ENCODE measurements at regions not wholly inside any gene's neighbourhood (a gene's known extent, or its start where the extent isn't known, plus 50 kb on each side); places are given as distances from the start of the nearest gene placed in this dataset.

GRCh38 chr12:74285773-74286172, 251.9 kb upstream of the ATXN7L3B start:
- Histone ChIP-seq H3K9me3 (ENCODE audit: control insufficient read depth in 4 of 4, low read length in 3 of 4) (no peaks in the 10 kb centered on the region), H3K27me3 (ENCODE audit: control insufficient read depth in 4 of 4, insufficient read depth in 4 of 4, low read length in 3 of 4) (no peaks in the 10 kb centered on the region), H3K27ac (ENCODE audit: low read depth in 1 of 2, low read length in 2 of 2) (no peak overlapping the region), H3K4me1 (ENCODE audit: control insufficient read depth in 4 of 4, insufficient read depth in 4 of 4, low read length in 3 of 4) (no peaks in the 10 kb centered on the region), H3K9ac (ENCODE audit: low read depth in 1 of 2, low read length in 2 of 2) (no peak overlapping the region), H3K36me3 (ENCODE audit: control insufficient read depth in 4 of 4, insufficient read depth in 3 of 4, low read depth in 1 of 4, low read length in 3 of 4) (no peaks in the 10 kb centered on the region), H3K4me3 (ENCODE audit: low read depth in 1 of 3, low read length in 3 of 3) (no peak overlapping the region)
- 64% methylated on average over 2 of the region's 2 CpGs for WGBS
- no peak for TF ChIP-seq EGR1 (IDR thresholded peaks at IDR 0.05; ENCODE audit: low read depth in 2 of 2)
- no peak for TF ChIP-seq YY1 (IDR thresholded peaks at IDR 0.05)
- no peak for TF ChIP-seq RAD21 (IDR thresholded peaks at IDR 0.05)
- DNase-seq (ENCODE audit: low spot score): no peak

DNA sequence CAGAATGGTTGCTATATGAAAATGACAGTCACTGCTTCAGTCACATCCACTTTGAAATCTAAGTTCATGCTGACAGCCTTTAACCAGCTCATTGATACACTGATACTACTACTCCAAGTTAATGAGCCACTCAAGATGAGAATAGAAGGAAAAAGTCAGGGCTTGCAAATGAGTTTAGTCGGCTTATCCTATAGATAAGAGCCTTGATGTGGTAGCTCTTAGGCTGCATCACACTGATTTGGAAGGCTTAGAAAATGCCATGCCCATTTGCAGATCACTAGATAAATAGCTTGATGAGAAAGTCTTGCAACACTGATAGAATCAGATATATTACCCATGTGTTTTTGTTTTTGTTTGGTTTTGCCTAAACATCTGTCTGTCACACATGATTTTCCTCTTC, 251.4 kb upstream of the ATXN7L3B start:
- Histone ChIP-seq H3K4me3 (ENCODE audit: low read depth in 1 of 3, low read length in 3 of 3) (no peak overlapping the region), H3K9ac (ENCODE audit: low read depth in 1 of 2, low read length in 2 of 2) (no peak overlapping the region), H3K4me1 (ENCODE audit: control insufficient read depth in 4 of 4, insufficient read depth in 4 of 4, low read length in 3 of 4) (no peaks in the 10 kb centered on the region), H3K9me3 (ENCODE audit: control insufficient read depth in 4 of 4, low read length in 3 of 4) (no peaks in the 10 kb centered on the region), H3K27ac (ENCODE audit: low read depth in 1 of 2, low read length in 2 of 2) (no peak overlapping the region), H3K27me3 (ENCODE audit: control insufficient read depth in 4 of 4, insufficient read depth in 4 of 4, low read length in 3 of 4) (no peaks in the 10 kb centered on the region), H3K36me3 (ENCODE audit: control insufficient read depth in 4 of 4, insufficient read depth in 3 of 4, low read depth in 1 of 4, low read length in 3 of 4) (no peaks in the 10 kb centered on the region)
- WGBS: 18% methylated on average over 1 of the region's 1 CpG
- TF ChIP-seq FOXA2 (IDR thresholded peaks at IDR 0.05) (no peak), JUND (IDR thresholded peaks at IDR 0.05) (no peak), EGR1 (IDR thresholded peaks at IDR 0.05; ENCODE audit: low read depth in 2 of 2) (no peak), ZBTB33 (IDR thresholded peaks at IDR 0.05) (no peak), NR2F2 (IDR thresholded peaks at IDR 0.05) (no peak), SP1 (IDR thresholded peaks at IDR 0.05) (no peak), RAD21 (IDR thresholded peaks at IDR 0.05) (no peak), RXRA (IDR thresholded peaks at IDR 0.05) (no peak), REST (IDR thresholded peaks at IDR 0.05) (no peak), CTCF (IDR thresholded peaks at IDR 0.05; ENCODE audit: low read depth, low read length, missing input control) (no peak), MAX (IDR thresholded peaks at IDR 0.05) (no peak), HNF4G (IDR thresholded peaks at IDR 0.05) (no peak), HNF4A (conservative IDR thresholded peaks at IDR 0.05) (no peak)
- TF ChIP-seq, protein P1, sequence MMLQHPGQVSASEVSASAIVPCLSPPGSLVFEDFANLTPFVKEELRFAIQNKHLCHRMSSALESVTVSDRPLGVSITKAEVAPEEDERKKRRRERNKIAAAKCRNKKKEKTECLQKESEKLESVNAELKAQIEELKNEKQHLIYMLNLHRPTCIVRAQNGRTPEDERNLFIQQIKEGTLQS (IDR thresholded peaks at IDR 0.05): no peak
- DNase-seq (ENCODE audit: low spot score): no peak
